D721Med (cell line): ENCODE measurements at regions not wholly inside any gene's neighbourhood (a gene's known extent, or its start where the extent isn't known, plus 50 kb on each side); places are given as distances from the start of the nearest gene placed in this dataset.
A peak's percentile ranks its signal among the peaks of the same experiment; 100 is the strongest.
"Not testable (repeated sequence)": the region's sequence is repeated elsewhere in the genome, so short reads cannot be mapped to it uniquely, and the experiment has no call there.

Experiments
- DNase-seq: peaks from one replicate; pipeline ENCODE4 v3.0.0; 2011; ENCODE audit warnings: low spot score; ENCODE audit not compliant: insufficient read length
- FAIRE-seq: peaks from 2 replicates; lab custom pipeline; 2011; peaks lifted over from hg19 to GRCh38; lab: Jason Lieb, UNC
- TF ChIP-seq, protein P1 (sequence below): IDR thresholded peaks from 2 replicates; pipeline ENCODE4 v1.5.1; 2012; ENCODE audit warnings: mild to moderate bottlenecking, control low read depth; ENCODE audit not compliant: insufficient read depth; ENCODE audit errors: missing control alignments

DNA sequence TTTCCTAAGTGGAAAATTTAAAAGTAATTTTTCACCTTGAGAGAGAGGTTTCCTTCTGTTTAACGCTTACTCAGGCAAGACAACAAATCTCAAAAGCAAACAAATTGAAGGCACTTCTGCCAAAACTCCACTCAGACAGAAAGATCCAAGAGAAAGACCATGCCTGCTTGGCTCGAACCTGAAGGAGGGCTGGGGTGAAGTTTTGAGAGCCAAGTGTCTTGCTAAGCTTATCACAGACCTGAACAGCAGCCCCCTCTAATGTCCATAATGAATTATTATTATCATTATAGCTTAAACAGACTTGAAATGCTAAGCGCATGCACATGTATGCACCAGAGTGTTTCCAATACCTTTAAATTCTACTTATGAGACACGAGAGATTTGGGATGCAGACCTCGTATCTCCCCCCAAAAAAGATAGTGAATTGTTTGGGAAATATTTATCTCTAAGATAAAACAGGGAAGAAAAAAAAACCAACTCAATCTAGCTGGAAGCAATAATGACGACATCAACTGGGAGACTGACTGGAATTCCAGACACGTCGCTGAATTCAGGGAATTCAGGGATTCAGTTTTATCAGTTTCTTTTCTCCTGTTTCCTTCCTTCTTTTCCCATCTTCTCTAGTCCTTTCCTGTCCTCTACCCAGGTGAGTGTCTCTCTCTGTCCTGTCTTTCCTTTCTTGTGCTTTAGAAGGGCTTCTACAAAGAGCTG is 473.2 kb downstream of the RBFOX1 start:
- TF ChIP-seq, protein P1, sequence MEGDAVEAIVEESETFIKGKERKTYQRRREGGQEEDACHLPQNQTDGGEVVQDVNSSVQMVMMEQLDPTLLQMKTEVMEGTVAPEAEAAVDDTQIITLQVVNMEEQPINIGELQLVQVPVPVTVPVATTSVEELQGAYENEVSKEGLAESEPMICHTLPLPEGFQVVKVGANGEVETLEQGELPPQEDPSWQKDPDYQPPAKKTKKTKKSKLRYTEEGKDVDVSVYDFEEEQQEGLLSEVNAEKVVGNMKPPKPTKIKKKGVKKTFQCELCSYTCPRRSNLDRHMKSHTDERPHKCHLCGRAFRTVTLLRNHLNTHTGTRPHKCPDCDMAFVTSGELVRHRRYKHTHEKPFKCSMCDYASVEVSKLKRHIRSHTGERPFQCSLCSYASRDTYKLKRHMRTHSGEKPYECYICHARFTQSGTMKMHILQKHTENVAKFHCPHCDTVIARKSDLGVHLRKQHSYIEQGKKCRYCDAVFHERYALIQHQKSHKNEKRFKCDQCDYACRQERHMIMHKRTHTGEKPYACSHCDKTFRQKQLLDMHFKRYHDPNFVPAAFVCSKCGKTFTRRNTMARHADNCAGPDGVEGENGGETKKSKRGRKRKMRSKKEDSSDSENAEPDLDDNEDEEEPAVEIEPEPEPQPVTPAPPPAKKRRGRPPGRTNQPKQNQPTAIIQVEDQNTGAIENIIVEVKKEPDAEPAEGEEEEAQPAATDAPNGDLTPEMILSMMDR = peak; percentile 25
- FAIRE-seq = no peak
- no peak for DNase-seq

DNA sequence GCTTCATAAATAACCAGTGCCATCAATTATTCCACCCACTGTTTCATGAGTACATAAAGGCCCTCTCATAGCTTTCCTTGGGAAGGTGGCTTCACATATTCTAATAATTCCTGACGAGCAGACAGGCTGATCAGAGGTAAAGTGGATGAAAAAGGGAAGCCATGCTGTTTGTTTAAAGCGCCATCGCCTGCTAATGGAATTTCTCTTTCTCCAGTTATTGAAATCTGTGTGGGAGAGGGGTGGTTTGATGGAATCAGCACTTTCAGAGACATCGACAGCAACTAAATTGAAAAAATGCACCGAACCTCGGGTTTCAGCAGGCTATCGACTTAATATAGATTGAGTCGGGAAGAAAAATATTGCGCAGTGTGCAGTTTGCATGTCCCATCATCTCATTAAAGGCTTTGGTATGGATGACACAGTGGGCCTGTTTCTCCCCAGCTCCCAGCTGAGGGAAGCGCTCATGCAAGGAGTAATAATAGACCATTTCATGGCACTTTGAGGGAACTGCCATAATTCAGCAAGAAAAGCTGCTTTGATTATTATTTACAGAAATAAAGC is 472.1 kb downstream of the RBFOX1 start:
- DNase-seq (no peak), FAIRE-seq (no peak)
- TF ChIP-seq, protein P1 = no peak

DNA sequence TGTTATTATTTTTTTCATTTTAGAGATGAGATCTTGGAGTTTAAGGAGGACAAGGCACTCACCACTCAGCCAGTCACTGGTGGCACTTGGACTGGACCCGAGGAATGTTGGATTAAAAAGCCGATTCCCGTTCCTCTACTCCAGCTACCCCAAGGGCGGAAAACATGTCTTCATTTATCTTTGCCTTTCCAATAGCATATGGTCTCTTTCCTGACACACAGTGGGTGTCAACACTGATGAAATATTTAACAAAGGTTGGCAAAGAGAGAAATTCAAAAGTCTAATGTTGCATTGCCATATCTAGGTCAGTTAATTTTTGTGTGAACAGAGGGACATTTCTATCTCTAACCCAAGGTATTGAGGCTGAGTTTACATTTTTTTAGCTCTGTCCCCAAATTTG is 459.7 kb downstream of the RBFOX1 start:
- FAIRE-seq (no peak), DNase-seq (no peak)
- TF ChIP-seq, protein P1 = no peak

DNA sequence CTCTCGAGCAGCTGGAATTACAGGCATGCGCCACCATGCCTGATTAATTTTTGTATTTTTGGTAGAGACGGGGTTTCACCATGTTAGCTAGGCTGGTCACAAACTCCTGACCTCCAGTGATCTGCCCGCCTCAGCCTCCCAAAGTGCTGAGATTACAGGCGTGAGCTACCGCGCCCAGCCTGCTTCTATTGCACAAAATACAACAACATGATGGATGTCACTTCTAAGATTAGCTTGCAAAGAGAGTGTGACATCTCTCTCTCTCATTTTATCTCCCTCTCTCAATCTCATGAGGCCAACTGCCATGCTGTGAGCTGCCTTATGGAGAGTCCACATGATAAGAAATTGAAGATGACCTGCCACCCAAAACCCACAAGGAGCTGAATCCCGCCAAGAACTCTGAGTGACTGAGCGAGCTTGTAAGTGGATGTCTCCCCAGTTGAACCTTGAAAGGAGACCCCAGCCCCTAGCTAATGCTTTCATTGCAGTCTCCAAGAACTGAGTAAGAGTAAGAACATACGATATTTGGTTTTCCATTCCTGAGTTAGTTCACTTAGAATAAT is 458.5 kb downstream of the RBFOX1 start:
- DNase-seq = no peak
- no peak for FAIRE-seq
- TF ChIP-seq, protein P1 = no peak

DNA sequence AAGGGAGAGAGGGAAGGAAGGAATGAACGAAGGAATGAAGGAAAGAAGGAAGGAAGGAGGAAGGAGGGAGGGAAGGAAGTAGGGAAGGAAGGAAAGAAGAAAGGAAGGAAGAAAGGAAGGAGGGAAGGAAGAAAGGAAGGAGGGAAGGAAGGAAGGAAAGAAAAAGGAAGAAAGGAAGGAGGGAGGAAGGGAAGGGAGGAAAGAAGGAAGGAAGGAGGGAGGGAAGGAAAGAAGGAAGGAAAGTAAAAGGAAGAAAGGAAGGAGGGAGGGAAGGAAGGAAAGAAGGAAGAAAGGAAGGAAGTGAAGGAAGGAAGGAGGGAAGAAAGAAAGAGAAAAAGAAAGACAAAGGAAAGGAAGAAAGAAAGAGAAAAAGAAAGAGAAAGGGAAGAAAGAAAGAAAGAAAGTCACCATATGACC is 442.4 kb downstream of the RBFOX1 start:
- FAIRE-seq = no peak
- no peak for DNase-seq
- TF ChIP-seq, protein P1 = no peak

DNA sequence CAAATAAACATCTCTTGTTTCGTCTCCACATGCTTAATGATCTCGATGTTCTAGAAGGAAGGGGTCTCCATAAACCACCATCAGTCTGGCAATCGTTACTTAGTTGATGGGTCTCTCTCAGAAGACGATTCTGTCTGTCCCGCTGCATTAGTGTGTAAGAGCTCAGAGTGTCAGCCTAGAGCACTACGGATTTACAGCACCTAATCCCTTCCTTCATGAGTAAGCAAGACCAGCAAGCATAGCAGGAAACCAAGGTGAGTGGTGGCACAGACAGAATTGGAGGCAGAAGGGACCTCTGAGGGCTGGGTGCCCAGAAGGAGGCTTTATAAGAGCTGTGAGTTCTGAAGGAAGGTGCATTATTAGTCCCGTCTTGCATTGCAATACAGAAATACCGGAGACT is 440.1 kb downstream of the RBFOX1 start:
- DNase-seq (no peak), FAIRE-seq (no peak)
- TF ChIP-seq, protein P1 = no peak

DNA sequence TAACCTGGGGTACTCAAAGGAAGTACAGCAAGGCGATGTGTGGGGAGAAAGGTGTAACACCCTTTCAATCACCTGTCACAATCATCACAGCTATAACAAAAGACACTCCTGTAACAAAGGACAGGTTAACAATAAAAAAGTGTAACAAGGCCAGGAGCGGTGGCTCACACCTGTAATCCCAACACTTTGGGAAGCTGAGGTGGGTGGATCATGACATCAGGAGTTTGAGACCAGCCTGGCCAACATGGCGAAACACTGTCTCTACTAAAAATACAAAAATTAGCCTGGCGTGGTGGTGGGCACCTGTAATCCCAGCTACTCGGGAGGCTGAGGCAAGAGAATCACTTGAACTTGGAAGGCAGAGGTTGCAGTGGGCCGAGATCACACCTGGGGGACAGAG is 436.4 kb downstream of the RBFOX1 start:
- not testable (repeated sequence) for FAIRE-seq, DNase-seq
